ENCODE measurements at regions not wholly inside any gene's neighbourhood (a gene's known extent, or its start where the extent isn't known, plus 50 kb on each side); places are given as distances from the start of the nearest gene placed in this dataset.
A peak's percentile ranks its signal among the peaks of the same experiment; 100 is the strongest.
"Not testable (repeated sequence)": the region's sequence is repeated elsewhere in the genome, so short reads cannot be mapped to it uniquely, and the experiment has no call there.

DNA sequence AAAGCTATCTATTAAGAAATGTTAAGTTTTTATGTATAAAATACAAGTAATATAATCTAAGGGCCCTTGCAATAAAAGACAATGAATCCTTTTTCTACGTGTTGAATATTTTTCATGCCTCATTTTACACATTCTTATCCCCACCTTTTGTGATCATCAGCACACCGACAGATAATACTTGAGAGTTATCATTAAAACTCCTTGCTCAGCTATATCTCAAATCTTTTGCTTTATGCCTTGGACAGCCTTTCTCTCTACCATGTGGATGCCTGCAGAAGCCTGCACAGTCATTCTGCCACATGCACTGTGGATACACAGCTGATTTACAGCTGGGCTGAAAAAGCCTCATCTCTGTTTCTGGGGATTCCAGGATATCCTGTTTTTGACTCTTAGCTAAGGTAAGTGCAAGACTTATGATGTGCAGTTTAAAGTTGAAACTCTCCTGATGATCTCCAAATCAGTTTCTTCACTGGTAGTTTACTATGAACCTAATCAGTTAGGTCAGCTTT lies 1565.1 kb downstream of the SI start:
- DNase-seq (no peak), ATAC-seq (no peak)
- Mint-ChIP-seq H3K27me3 (ENCODE audit: low read depth) (no peaks in the 10 kb centered on the region), H3K4me1 (ENCODE audit: low read depth) (no peaks in the 10 kb centered on the region), H3K4me3 (no peak overlapping the region), H3K9me3 (peaks cover 4% of the 10 kb centered on the region), H3K36me3 (ENCODE audit: insufficient read depth) (no peaks in the 10 kb centered on the region)

DNA sequence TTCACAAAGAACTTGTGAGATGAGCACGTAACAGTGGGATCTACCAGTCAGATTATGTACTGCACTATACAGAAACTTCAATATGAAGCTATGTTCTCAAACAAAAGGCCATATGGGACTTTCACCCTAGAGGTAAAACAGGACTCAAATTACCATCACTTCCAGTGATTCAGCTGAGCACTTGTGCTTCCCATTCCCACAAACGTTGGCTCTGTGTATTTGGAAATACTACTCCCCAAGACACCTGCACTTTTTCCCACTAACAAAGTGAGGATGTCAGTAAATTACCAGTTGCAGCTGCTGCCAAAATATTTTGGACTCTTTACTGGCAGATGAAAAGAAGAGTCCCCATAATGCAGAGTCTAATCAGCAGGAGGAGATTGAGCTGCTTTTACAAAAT lies 1570.1 kb downstream of the SI start:
- Mint-ChIP-seq H3K4me3 (no peak overlapping the region), H3K27me3 (ENCODE audit: low read depth) (no peaks in the 10 kb centered on the region), H3K36me3 (ENCODE audit: insufficient read depth) (no peaks in the 10 kb centered on the region), H3K4me1 (ENCODE audit: low read depth) (no peaks in the 10 kb centered on the region), H3K9me3 (peaks cover 3% of the 10 kb centered on the region)
- ATAC-seq (no peak), DNase-seq (no peak)

GRCh38 chr3:163504974-163505373 lies 1573.3 kb downstream of the SI start:
- no peaks in the 10 kb centered on the region for H3K27me3 Mint-ChIP-seq (ENCODE audit: low read depth)
- H3K9me3 Mint-ChIP-seq: peaks cover 3% of the 10 kb centered on the region
- no peak for ATAC-seq
- H3K4me1 Mint-ChIP-seq (ENCODE audit: low read depth): no peaks in the 10 kb centered on the region
- no peak for DNase-seq
- H3K36me3 Mint-ChIP-seq (ENCODE audit: insufficient read depth): no peaks in the 10 kb centered on the region
- H3K4me3 Mint-ChIP-seq: no peak overlapping the region

- not testable (repeated sequence) for H3K4me3 Mint-ChIP-seq; DNase-seq; H3K36me3 Mint-ChIP-seq (ENCODE audit: insufficient read depth); H3K9me3 Mint-ChIP-seq; H3K27me3 Mint-ChIP-seq (ENCODE audit: low read depth); H3K4me1 Mint-ChIP-seq (ENCODE audit: low read depth); ATAC-seq
Measured at GRCh38 chr3:163499736-163500219, 1578.5 kb downstream of the SI start.

DNA sequence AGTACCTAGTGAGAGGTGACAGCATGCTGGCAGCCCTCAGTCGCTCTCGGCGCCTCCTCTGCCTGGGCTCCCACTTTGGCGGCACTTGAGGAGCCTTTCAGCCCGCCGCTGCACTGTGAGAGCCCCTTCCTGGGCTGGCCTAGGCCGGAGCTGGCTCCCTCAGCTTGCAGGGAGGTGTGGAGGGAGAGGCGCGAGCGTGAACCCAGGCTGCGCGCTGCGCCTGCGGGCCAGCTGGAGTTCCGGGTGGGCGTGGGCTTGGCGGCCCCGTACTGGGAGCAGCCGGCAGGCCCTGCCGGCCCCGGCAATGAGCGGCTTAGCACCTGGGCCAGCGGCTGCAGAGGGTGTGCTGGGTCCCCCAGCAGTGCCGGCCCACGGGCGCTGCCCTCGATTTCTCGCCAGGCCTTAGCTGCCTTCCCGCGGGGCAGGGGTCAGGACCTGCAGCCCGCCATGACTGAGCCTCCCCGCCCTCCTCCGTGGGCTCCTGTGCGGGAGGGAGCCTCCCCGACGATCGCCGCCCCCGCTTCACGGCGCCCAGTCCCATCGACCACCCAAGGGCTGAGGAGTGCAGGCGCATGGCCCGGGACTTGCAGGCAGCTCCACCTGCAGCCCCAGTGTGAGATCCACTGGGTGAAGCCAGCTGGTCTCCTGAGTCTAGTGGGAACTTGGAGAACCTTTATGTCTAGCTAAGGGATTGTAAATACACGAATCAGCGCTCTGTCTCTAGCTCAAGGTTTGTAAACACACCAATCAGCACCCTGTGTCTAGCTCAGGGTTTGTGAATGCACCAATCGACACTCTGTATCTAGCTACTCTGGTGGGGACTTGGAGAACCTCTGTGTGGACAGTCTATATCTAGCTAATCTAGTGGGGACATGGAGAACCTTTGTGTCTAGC lies 1579.2 kb downstream of the SI start:
- not testable (repeated sequence) for H3K4me3 Mint-ChIP-seq; DNase-seq; H3K9me3 Mint-ChIP-seq; H3K4me1 Mint-ChIP-seq (ENCODE audit: low read depth); ATAC-seq; H3K27me3 Mint-ChIP-seq (ENCODE audit: low read depth); H3K36me3 Mint-ChIP-seq (ENCODE audit: insufficient read depth)

GRCh38 chr3:163491714-163492113 lies 1586.6 kb downstream of the SI start:
- H3K9me3 Mint-ChIP-seq: peaks cover 15% of the 10 kb centered on the region
- H3K27me3 Mint-ChIP-seq (ENCODE audit: low read depth): no peaks in the 10 kb centered on the region
- H3K4me1 Mint-ChIP-seq (ENCODE audit: low read depth): no peaks in the 10 kb centered on the region
- ATAC-seq (no peak), DNase-seq (no peak)
- H3K36me3 Mint-ChIP-seq (ENCODE audit: insufficient read depth): no peaks in the 10 kb centered on the region
- H3K4me3 Mint-ChIP-seq: no peak overlapping the region

- Mint-ChIP-seq H3K9me3 (peaks cover 15% of the 10 kb centered on the region), H3K4me3 (no peak overlapping the region), H3K36me3 (ENCODE audit: insufficient read depth) (no peaks in the 10 kb centered on the region), H3K27me3 (ENCODE audit: low read depth) (no peaks in the 10 kb centered on the region), H3K4me1 (ENCODE audit: low read depth) (no peaks in the 10 kb centered on the region)
- DNase-seq: no peak
- peak in 1 of 2 donors; percentile 27 for ATAC-seq
Measured at GRCh38 chr3:163490119-163490518, 1588.2 kb downstream of the SI start.

GRCh38 chr3:163482695-163483094 lies 1595.6 kb downstream of the SI start:
- no peak for ATAC-seq
- DNase-seq: no peak
- Mint-ChIP-seq H3K9me3 (peaks cover 8% of the 10 kb centered on the region), H3K4me3 (no peak overlapping the region), H3K27me3 (ENCODE audit: low read depth) (no peaks in the 10 kb centered on the region), H3K4me1 (ENCODE audit: low read depth) (no peaks in the 10 kb centered on the region), H3K36me3 (ENCODE audit: insufficient read depth) (no peaks in the 10 kb centered on the region)

DNA sequence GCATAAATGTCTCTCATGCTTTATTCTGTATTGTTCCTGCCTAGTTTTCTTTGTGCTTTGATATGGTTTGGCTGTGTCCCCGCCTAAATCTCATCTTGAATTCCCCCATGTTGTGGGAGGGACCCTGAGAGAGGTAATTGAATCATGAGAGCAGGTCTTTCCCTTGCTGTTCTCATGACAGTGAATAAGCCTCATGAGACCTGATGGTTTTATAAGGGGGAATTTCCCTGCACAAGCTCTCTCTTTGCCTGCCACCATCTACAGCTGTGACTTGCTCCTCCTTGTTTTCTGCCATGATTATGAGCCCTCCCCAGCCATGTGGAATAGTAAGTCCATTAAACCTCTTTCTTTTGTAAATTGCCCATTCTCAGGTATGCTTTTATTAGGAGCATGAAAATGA lies 1596.6 kb downstream of the SI start:
- DNase-seq (no peak), ATAC-seq (no peak)
- no peaks in the 10 kb centered on the region for H3K27me3 Mint-ChIP-seq (ENCODE audit: low read depth)
- no peak overlapping the region for H3K4me3 Mint-ChIP-seq
- H3K9me3 Mint-ChIP-seq: peaks cover 8% of the 10 kb centered on the region
- no peaks in the 10 kb centered on the region for H3K4me1 Mint-ChIP-seq (ENCODE audit: low read depth)
- H3K36me3 Mint-ChIP-seq (ENCODE audit: insufficient read depth): no peaks in the 10 kb centered on the region

DNA sequence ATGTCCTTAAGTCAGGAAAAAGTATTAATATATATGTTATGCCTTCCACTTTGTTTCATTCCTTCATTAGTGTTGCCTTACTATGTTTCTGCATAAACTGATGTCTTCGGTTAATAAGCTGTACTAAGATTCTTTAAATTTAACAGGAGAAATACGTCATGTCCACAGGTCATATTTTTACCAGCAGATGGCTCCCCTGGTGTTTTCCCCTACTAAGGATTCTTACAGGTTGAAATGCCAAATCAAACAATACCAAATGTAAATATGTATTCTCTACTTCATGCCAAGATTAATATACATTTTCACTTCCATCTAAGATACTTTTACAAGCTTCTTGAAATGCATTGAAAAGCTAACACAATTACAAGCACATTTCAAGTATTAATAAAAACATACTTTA lies 1602.1 kb downstream of the SI start:
- DNase-seq (no peak), ATAC-seq (no peak)
- Mint-ChIP-seq H3K9me3 (peaks cover 11% of the 10 kb centered on the region), H3K36me3 (ENCODE audit: insufficient read depth) (no peaks in the 10 kb centered on the region), H3K4me1 (ENCODE audit: low read depth) (no peaks in the 10 kb centered on the region), H3K27me3 (ENCODE audit: low read depth) (no peaks in the 10 kb centered on the region), H3K4me3 (no peak overlapping the region)

DNA sequence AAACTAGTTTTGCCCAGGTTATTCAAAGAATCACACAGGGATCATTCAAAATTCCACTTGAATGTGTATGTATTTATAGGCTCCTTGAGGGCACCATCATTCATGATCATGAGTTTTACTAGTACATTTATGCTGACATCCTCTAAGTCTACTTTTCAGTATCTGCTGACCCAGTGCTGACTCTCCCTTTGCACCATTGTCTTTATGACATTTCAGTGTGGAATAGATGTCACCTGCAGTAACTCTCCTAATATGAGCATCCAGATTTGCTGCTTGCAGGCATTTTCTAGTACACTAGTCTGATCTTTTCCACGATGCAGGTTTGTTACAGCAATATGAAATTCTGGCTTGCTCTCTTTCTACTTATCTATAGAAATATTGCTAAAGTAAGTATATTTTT lies 1603.5 kb downstream of the SI start:
- DNase-seq: no peak
- ATAC-seq: no peak
- Mint-ChIP-seq H3K36me3 (ENCODE audit: insufficient read depth) (no peaks in the 10 kb centered on the region), H3K27me3 (ENCODE audit: low read depth) (no peaks in the 10 kb centered on the region), H3K9me3 (peaks cover 8% of the 10 kb centered on the region), H3K4me1 (ENCODE audit: low read depth) (no peaks in the 10 kb centered on the region), H3K4me3 (no peak overlapping the region)

DNA sequence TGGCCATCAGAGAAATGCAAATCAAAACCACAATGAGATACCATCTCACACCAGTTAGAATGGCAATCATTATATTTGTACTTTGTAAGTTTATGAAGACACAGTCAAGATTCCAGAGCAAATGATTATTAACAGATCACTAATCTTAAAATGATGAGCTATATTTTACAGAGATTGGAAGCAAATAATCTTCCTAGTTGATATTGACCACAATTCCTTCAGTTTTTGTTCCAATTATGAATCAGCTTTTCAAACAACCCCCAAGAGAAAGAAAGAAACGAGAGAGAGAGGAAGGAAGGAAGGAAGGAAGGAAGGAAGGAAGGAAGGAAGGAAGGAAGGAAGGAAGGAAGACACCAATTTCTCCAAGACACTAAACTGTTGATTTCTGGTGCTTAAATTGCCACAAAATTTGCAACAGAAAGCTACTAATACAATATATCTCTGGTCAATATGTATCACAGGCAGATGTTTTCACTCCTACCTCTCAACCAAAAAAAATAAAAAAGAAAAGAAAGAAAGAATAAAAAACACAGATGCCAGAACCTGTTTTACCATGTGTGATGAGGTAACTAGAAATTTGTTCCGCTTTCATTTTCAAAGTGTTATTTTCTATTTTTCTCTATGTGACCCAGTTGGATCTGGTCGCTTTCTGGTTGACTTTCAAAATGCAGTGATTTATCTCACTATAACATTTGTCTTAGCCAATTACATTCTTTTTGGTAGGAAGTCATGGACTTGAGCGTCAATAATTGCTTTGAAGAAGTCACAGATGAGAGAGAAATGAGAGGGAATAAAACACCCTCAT lies 1609.6 kb downstream of the SI start:
- no peak for DNase-seq
- no peaks in the 10 kb centered on the region for H3K4me1 Mint-ChIP-seq (ENCODE audit: low read depth)
- H3K27me3 Mint-ChIP-seq (ENCODE audit: low read depth): no peaks in the 10 kb centered on the region
- no peaks in the 10 kb centered on the region for H3K36me3 Mint-ChIP-seq (ENCODE audit: insufficient read depth)
- H3K4me3 Mint-ChIP-seq: no peak overlapping the region
- no peak for ATAC-seq
- H3K9me3 Mint-ChIP-seq: peaks cover 20% of the 10 kb centered on the region

DNA sequence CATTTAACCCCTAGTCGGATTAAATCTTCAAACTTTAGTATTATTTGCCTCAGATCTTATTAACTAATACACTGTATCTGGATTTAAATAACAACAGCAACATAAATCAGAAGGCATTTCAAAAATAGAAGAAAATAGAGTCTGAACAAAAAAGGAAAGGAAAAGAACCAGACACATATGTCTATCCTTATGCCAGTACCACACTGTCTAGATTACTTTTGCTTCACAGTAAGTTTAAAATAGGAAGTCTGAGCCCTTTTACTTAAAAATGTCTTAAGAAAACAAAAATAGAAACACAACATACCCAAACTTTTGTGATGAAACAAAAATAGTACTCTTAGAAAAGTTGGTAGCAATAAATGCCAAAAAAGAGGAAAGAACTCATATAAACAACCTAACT lies 1615.8 kb downstream of the SI start:
- Mint-ChIP-seq H3K4me3 (no peak overlapping the region), H3K4me1 (ENCODE audit: low read depth) (no peaks in the 10 kb centered on the region), H3K36me3 (ENCODE audit: insufficient read depth) (no peaks in the 10 kb centered on the region), H3K27me3 (ENCODE audit: low read depth) (no peaks in the 10 kb centered on the region), H3K9me3 (peaks cover 6% of the 10 kb centered on the region)
- no peak for DNase-seq
- no peak for ATAC-seq

- H3K9me3 Mint-ChIP-seq: peaks cover 15% of the 10 kb centered on the region
Measured at GRCh38 chr3:163450698-163451097, 1627.6 kb downstream of the SI start.

More at GRCh38 chr3:163450698-163451097, 1627.6 kb downstream of the SI start:
- Mint-ChIP-seq H3K27me3 (ENCODE audit: low read depth) (no peaks in the 10 kb centered on the region), H3K36me3 (ENCODE audit: insufficient read depth) (no peaks in the 10 kb centered on the region), H3K4me3 (no peak overlapping the region), H3K4me1 (ENCODE audit: low read depth) (no peaks in the 10 kb centered on the region)
- DNase-seq (no peak), ATAC-seq (no peak)

Measured in activated T-cell treated with anti-CD3 and anti-CD28 coated beads, Interleukin-2, amount 50 U/mL, for 4 hours (primary cell).